ENCODE measurements at regions not wholly inside any gene's neighbourhood (a gene's known extent, or its start where the extent isn't known, plus 50 kb on each side); places are given as distances from the start of the nearest gene placed in this dataset.
"Not testable (repeated sequence)": the region's sequence is repeated elsewhere in the genome, so short reads cannot be mapped to it uniquely, and the experiment has no call there.

- Histone ChIP-seq H3K27me3 (no peaks in the 10 kb centered on the region), H3K36me3 (no peaks in the 10 kb centered on the region), H3K27ac (no peak overlapping the region), H3K4me1 (no peaks in the 10 kb centered on the region), H3K4me3 (no peak overlapping the region), H3K9me3 (no peaks in the 10 kb centered on the region)
- intact Hi-C loops (cut with DNase I; ENCODE audit: low total_unique reads) = no loop called here
- no peak for DNase-seq
- TF ChIP-seq, protein P1, sequence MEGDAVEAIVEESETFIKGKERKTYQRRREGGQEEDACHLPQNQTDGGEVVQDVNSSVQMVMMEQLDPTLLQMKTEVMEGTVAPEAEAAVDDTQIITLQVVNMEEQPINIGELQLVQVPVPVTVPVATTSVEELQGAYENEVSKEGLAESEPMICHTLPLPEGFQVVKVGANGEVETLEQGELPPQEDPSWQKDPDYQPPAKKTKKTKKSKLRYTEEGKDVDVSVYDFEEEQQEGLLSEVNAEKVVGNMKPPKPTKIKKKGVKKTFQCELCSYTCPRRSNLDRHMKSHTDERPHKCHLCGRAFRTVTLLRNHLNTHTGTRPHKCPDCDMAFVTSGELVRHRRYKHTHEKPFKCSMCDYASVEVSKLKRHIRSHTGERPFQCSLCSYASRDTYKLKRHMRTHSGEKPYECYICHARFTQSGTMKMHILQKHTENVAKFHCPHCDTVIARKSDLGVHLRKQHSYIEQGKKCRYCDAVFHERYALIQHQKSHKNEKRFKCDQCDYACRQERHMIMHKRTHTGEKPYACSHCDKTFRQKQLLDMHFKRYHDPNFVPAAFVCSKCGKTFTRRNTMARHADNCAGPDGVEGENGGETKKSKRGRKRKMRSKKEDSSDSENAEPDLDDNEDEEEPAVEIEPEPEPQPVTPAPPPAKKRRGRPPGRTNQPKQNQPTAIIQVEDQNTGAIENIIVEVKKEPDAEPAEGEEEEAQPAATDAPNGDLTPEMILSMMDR (IDR thresholded peaks at IDR 0.05) = no peak
- TF ChIP-seq POLR2A (IDR thresholded peaks at IDR 0.05) (no peak), POLR2AphosphoS5 (IDR thresholded peaks at IDR 0.05) (no peak), EP300 (IDR thresholded peaks at IDR 0.05) (no peak)
- WGBS, 5 donors = 47 to 64% (median 59%) methylated on average over 3 of the region's 3 CpGs
Observed at GRCh38 chr4:82247171-82247570, 126.6 kb downstream of the HNRNPD start.

GRCh38 chr4:82241534-82241933, 132.3 kb downstream of the HNRNPD start:
- DNase-seq = no peak
- Histone ChIP-seq H3K36me3 (no peaks in the 10 kb centered on the region), H3K4me1 (no peaks in the 10 kb centered on the region), H3K9me3 (peaks cover 0 to 4% (median 0%) of the 10 kb centered on the region in 4 donors), H3K4me3 (no peak overlapping the region), H3K27ac (no peak overlapping the region), H3K27me3 (no peaks in the 10 kb centered on the region)
- TF ChIP-seq POLR2A (IDR thresholded peaks at IDR 0.05) (no peak), EP300 (IDR thresholded peaks at IDR 0.05) (no peak), POLR2AphosphoS5 (IDR thresholded peaks at IDR 0.05) (no peak)
- TF ChIP-seq, protein P1 (IDR thresholded peaks at IDR 0.05) = no peak
- 79 to 92% (median 90%) methylated on average over 2 of the region's 2 CpGs for WGBS, 5 donors
- intact Hi-C loops (cut with DNase I; ENCODE audit: low total_unique reads) = no loop called here

DNA sequence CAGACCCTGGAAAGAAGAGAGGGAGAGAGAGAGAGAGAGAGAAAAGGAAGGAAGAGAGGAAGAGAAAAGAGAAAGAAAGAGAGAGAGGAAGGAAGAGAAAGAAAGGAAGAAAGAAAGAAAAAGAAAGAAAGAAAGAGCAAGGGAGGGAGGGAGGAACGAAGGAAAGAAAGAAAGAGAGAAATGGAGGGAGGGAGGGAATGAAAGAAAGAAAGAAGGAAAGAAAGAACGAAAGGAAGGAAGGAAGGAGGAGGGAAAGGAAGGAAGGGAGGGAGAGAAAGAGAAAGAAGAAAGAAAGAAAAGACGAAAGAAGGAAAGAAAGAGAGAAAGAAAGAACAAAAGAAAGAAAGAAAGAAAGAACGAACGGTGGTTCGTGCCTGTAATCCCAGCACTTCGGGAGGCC, 133.4 kb downstream of the HNRNPD start:
- Histone ChIP-seq H3K36me3 (no peaks in the 10 kb centered on the region), H3K4me3 (no peak overlapping the region), H3K4me1 (no peaks in the 10 kb centered on the region), H3K9me3 (peaks cover 0 to 4% (median 0%) of the 10 kb centered on the region in 4 donors), H3K27me3 (no peaks in the 10 kb centered on the region), H3K27ac (no peak overlapping the region)
- 88 to 92% (median 90%) methylated on average over 7 of the region's 7 CpGs for WGBS, 5 donors
- TF ChIP-seq POLR2A (IDR thresholded peaks at IDR 0.05) = no peak
- TF ChIP-seq, protein P1 (IDR thresholded peaks at IDR 0.05) = no peak
- no peak for DNase-seq
- intact Hi-C loops (cut with DNase I; ENCODE audit: low total_unique reads) = no loop called here

DNA sequence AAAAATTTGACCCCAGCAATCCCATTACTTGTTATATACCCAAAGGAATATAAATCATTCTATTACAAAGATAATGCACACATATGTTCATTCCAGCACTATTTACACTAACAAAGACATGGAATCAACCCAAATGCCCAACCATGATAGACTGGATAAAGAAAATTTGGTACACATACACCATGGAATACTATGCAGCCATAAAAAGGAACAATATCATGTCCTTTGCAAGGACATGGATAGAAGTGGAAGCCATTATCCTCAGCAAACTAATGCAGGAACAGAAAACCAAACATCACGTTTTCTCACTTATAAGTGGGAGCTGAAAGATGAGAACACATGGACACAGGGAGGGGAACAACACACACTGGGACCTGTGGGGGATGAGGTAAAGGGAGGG, 136.6 kb downstream of the HNRNPD start:
- H3K4me3 ChIP-seq; H3K36me3 ChIP-seq; H3K27ac ChIP-seq; H3K4me1 ChIP-seq; DNase-seq; intact Hi-C loops (cut with DNase I; ENCODE audit: low total_unique reads); H3K27me3 ChIP-seq; H3K9me3 ChIP-seq: not testable (repeated sequence)
- WGBS, 5 donors = 63 to 85% (median 77%) methylated on average over 1 of the region's 1 CpG

DNA sequence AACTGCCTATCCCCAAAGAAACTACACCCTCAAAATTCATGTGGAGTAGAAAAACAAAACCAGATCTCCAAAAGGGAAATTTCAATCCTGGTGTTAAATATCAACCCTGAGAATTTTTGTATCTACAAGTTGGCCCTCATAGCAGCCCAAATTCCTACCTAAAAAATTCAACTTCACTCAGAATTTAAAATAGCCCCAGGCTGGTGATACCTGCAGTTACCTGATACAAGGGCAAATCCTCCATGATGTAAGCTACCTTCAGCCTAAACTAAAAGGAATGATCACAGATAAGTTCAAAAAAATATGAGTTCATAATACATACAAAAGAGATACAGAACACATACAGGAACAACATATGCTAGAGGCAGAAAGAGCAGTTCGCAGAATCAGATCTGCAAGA, 138.4 kb downstream of the HNRNPD start:
- H3K9me3 ChIP-seq = peaks cover 0 to 4% (median 0%) of the 10 kb centered on the region in 4 donors
- intact Hi-C loops (cut with DNase I; ENCODE audit: low total_unique reads) = no loop called here
- H3K36me3 ChIP-seq = no peaks in the 10 kb centered on the region
- 0 to 76% (median 68%) methylated on average over 1 of the region's 1 CpG for WGBS, 5 donors
- TF ChIP-seq EP300 (IDR thresholded peaks at IDR 0.05) (no peak), POLR2AphosphoS5 (IDR thresholded peaks at IDR 0.05) (no peak), POLR2A (IDR thresholded peaks at IDR 0.05) (no peak)
- TF ChIP-seq, protein P1 (IDR thresholded peaks at IDR 0.05) = no peak
- no peaks in the 10 kb centered on the region for H3K4me1 ChIP-seq
- no peak overlapping the region for H3K27ac ChIP-seq
- DNase-seq = no peak
- H3K4me3 ChIP-seq = no peak overlapping the region
- H3K27me3 ChIP-seq = peaks cover 0 to 4% (median 0%) of the 10 kb centered on the region in 3 donors
